GM12864 (cell line): ENCODE measurements at regions not wholly inside any gene's neighbourhood (a gene's known extent, or its start where the extent isn't known, plus 50 kb on each side); places are given as distances from the start of the nearest gene placed in this dataset.

ENCODE experiments used
- DNase-seq: peaks from one replicate; pipeline ENCODE4 v3.0.0-alpha.2; 2011; ENCODE audit warnings: low read depth
- H3K4me3 ChIP-seq: 2 replicates; pipeline ENCODE4 v1.5.1; 2011; ENCODE audit warnings: mild to moderate bottlenecking, low read depth, low read length, control low read depth
- CTCF ChIP-seq: IDR thresholded peaks from 2 replicates; pipeline ENCODE4 v1.5.1; 2011; ENCODE audit warnings: low read depth, mild to moderate bottlenecking, moderate library complexity, low read length, control low read depth, inconsistent platforms; ENCODE audit errors: missing control alignments

- no peak overlapping the region for H3K4me3 ChIP-seq
- DNase-seq = no peak
- TF ChIP-seq CTCF = no peak
These were observed 57.6 kb upstream of the FZD10 start for GRCh38 chr12:130104571-130105106.

GRCh38 chr12:130109062-130109945, 53.0 kb upstream of the FZD10 start:
- no peak for DNase-seq
- no peak overlapping the region for H3K4me3 ChIP-seq
- TF ChIP-seq CTCF = no peak

GRCh38 chr12:130110914-130111313, 51.4 kb upstream of the FZD10 start:
- no peak overlapping the region for H3K4me3 ChIP-seq
- no peak for DNase-seq
- no peak for TF ChIP-seq CTCF

- DNase-seq = no peak
- no peak for TF ChIP-seq CTCF
- no peak overlapping the region for H3K4me3 ChIP-seq
These were observed 50.2 kb upstream of the FZD10 start for GRCh38 chr12:130111965-130112496.
